ENCODE measurements at regions not wholly inside any gene's neighbourhood (a gene's known extent, or its start where the extent isn't known, plus 50 kb on each side); places are given as distances from the start of the nearest gene placed in this dataset.

DNA sequence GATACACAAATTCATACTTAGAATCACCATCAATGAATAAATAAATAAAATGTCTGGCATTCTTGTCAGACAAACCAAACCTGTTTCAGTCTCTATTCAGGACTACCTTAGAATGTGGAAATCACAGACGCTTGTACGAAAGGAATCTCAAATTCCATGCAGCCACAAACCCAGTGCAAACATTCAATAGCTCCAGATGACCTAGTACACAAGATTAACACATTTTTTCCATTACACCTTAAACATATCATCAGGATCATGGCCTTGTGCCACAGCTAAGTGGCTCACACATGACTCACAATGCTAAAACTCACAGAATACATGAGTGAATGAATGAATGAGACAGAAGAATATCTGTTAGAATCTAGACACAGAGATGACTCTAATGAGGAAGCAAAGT, 134.2 kb downstream of the PWWP3B start:
- H3K9me3 Mint-ChIP-seq, result peaks cover 2% of the 10 kb centered on the region
- H3K4me3 Mint-ChIP-seq, result no peak overlapping the region
- H3K27me3 Mint-ChIP-seq (ENCODE audit: low read depth), result no peaks in the 10 kb centered on the region
- TF ChIP-seq, protein P1, sequence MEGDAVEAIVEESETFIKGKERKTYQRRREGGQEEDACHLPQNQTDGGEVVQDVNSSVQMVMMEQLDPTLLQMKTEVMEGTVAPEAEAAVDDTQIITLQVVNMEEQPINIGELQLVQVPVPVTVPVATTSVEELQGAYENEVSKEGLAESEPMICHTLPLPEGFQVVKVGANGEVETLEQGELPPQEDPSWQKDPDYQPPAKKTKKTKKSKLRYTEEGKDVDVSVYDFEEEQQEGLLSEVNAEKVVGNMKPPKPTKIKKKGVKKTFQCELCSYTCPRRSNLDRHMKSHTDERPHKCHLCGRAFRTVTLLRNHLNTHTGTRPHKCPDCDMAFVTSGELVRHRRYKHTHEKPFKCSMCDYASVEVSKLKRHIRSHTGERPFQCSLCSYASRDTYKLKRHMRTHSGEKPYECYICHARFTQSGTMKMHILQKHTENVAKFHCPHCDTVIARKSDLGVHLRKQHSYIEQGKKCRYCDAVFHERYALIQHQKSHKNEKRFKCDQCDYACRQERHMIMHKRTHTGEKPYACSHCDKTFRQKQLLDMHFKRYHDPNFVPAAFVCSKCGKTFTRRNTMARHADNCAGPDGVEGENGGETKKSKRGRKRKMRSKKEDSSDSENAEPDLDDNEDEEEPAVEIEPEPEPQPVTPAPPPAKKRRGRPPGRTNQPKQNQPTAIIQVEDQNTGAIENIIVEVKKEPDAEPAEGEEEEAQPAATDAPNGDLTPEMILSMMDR (conservative IDR thresholded peaks at IDR 0.05), result no peak
- DNase-seq (ENCODE audit: low read depth, low spot score), result no peak
- H3K36me3 Mint-ChIP-seq (ENCODE audit: low read depth), result no peaks in the 10 kb centered on the region
- H3K4me1 Mint-ChIP-seq, result no peaks in the 10 kb centered on the region
- no peak overlapping the region for H3K27ac Mint-ChIP-seq (ENCODE audit: unreplicated experiment)

DNA sequence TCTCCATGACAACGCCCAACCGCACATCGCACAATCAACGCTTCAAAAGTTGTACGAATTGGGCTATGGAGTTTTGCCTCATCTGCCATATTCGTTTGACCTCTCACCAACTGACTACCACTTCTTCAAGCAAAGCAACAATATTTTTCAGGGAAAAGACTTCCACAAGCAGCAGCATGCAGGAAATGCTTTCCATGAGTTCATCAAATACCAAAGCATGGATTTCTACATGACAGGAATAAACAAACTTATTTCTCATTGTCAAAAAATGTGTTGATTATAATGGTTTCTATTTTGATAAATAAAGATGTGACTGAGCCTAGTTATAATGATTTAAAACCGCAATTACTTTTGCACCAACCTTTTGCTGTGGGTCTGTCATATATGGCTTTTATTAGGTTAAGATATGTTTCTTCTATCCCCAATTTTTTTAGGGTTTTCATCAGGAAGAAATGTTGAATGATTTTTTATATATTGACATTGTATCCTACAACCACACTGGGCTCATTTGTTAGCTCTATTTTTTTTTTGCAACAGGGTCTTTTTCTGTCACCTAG, 138.4 kb downstream of the PWWP3B start:
- no peak for DNase-seq (ENCODE audit: low read depth, low spot score)
- no peaks in the 10 kb centered on the region for H3K36me3 Mint-ChIP-seq (ENCODE audit: low read depth)
- H3K9me3 Mint-ChIP-seq, result peaks cover 2% of the 10 kb centered on the region
- H3K27ac Mint-ChIP-seq (ENCODE audit: unreplicated experiment), result no peak overlapping the region
- H3K27me3 Mint-ChIP-seq (ENCODE audit: low read depth), result no peaks in the 10 kb centered on the region
- TF ChIP-seq, protein P1 (conservative IDR thresholded peaks at IDR 0.05), result no peak
- no peaks in the 10 kb centered on the region for H3K4me1 Mint-ChIP-seq
- H3K4me3 Mint-ChIP-seq, result no peak overlapping the region

DNA sequence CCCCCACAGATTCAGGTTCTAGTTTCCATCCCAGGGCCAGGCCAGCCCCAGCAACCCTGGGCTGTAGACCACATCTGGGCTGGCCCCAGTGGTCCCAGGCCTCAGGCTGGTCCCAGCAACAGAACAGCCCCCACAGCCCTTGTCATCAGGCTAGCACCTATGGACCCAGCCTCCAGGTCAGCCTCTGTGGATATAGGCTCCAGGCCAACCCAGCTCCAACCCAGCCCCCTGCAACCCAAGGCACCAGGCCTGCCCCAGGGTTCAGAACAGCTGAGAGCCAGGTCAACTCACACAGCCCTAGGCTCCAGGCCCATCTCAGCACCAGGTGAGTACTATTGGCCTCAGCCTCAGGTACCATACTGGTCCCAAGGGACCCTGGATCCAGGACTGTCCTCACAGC, 155.3 kb downstream of the PWWP3B start:
- Mint-ChIP-seq H3K4me1 (no peaks in the 10 kb centered on the region), H3K9me3 (peaks cover 15% of the 10 kb centered on the region)

DNA sequence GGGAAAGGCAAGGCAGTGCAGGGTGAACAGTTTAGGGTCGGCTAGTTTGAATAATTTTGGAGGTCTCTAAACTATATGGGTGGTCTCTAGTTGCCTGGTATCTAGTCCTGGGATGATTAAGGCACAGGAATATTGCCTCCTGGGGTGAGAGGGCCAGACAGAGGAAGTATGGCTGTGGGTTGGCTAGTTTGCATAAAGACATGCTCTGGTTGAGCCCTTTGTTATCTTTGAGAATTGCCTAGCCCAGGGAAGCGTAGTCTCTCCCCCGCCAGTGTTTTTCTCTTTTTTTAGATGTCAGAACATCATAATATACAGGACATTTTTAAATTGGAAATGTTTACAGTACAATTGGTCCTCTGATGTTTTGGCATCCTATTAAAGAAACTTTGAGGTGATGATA, 163.5 kb downstream of the PWWP3B start:
- TF ChIP-seq, protein P1 (conservative IDR thresholded peaks at IDR 0.05), result no peak
- Mint-ChIP-seq H3K27me3 (ENCODE audit: low read depth) (no peaks in the 10 kb centered on the region), H3K4me3 (no peak overlapping the region), H3K27ac (ENCODE audit: unreplicated experiment) (no peak overlapping the region), H3K4me1 (no peaks in the 10 kb centered on the region), H3K9me3 (peaks cover 15% of the 10 kb centered on the region), H3K36me3 (ENCODE audit: low read depth) (peaks cover 2% of the 10 kb centered on the region)
- DNase-seq (ENCODE audit: low read depth, low spot score), result no peak

More for the DNA sequence above, 155.3 kb downstream of the PWWP3B start:
- Mint-ChIP-seq H3K36me3 (ENCODE audit: low read depth) (no peaks in the 10 kb centered on the region), H3K27me3 (ENCODE audit: low read depth) (no peaks in the 10 kb centered on the region), H3K4me3 (no peak overlapping the region), H3K27ac (ENCODE audit: unreplicated experiment) (no peak overlapping the region)
- TF ChIP-seq, protein P1 (conservative IDR thresholded peaks at IDR 0.05), result no peak
- no peak for DNase-seq (ENCODE audit: low read depth, low spot score)

DNA sequence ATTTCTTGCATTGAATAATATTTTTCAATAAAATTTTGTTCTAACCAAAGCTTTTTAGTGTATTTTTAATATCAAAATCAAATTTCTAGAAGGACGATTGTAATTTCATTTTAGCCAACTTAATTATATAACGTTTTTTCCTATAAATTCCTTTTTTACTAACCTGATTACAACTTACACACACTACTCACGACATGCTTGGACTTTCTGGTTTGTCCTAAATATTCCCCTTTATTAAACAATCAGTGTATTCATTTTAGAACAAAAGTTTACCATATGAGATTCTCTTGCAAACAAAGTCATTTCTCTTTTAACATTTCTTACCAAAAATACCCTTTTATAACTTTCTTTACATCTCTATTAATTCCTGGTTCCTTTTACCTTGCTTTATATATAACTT, 173.7 kb downstream of the PWWP3B start:
- H3K27me3 Mint-ChIP-seq (ENCODE audit: low read depth), result no peaks in the 10 kb centered on the region
- no peaks in the 10 kb centered on the region for H3K36me3 Mint-ChIP-seq (ENCODE audit: low read depth)
- H3K27ac Mint-ChIP-seq (ENCODE audit: unreplicated experiment), result no peak overlapping the region
- no peak for DNase-seq (ENCODE audit: low read depth, low spot score)
- TF ChIP-seq, protein P1 (conservative IDR thresholded peaks at IDR 0.05), result no peak
- H3K9me3 Mint-ChIP-seq, result peaks cover 7% of the 10 kb centered on the region
- no peak overlapping the region for H3K4me3 Mint-ChIP-seq
- H3K4me1 Mint-ChIP-seq, result no peaks in the 10 kb centered on the region
